ENCODE measurements at regions not wholly inside any gene's neighbourhood (a gene's known extent, or its start where the extent isn't known, plus 50 kb on each side); places are given as distances from the start of the nearest gene placed in this dataset.

GRCh38 chr2:217357886-217358620, 498.2 kb upstream of the TNP1 start:
- CTCF ChIA-PET (ENCODE audit: unreplicated experiment): no interaction called here
- no peak overlapping the region for H3K4me3 ChIP-seq (ENCODE audit: low read depth, low read length, poor library complexity, severe bottlenecking)
- no peaks in the 10 kb centered on the region for H3K79me2 ChIP-seq (ENCODE audit: insufficient read depth, low read depth, low read length)
- TF ChIP-seq EZH2phosphoT487 (IDR thresholded peaks at IDR 0.05; ENCODE audit: borderline replicate concordance, low read depth, low read length): no peak
- TF ChIP-seq CTCF (conservative IDR thresholded peaks at IDR 0.05; ENCODE audit: low read length): no peak
- no peaks in the 10 kb centered on the region for H3K9me2 ChIP-seq (ENCODE audit: insufficient read depth, low read length)
- BruUV-seq (replicated peaks): no TSS peak
- DNase-seq (ENCODE audit: low spot score): no peak
- no peak overlapping the region for H3K27ac ChIP-seq (ENCODE audit: low read depth, low read length, poor library complexity, severe bottlenecking)
- H3K4me1 ChIP-seq (ENCODE audit: insufficient read depth, low read length, poor library complexity, severe bottlenecking): no peaks in the 10 kb centered on the region
- H3K4me2 ChIP-seq (ENCODE audit: low read length): no peak overlapping the region
- no peaks in the 10 kb centered on the region for H3K9me3 ChIP-seq (ENCODE audit: low read length)
- no peaks in the 10 kb centered on the region for H4K20me1 ChIP-seq (ENCODE audit: insufficient read depth, low read length)
- H2AFZ ChIP-seq (ENCODE audit: low read length): no peak overlapping the region
- POLR2A ChIA-PET: interaction anchor here (0.7 kb wide), 1 partner anchor 429 kb away, joined by 3 read pairs; no protein-coding TSS in a partner anchor
- H3K36me3 ChIP-seq (ENCODE audit: insufficient read depth, low read length): no peaks in the 10 kb centered on the region
- intact Hi-C loops (cut with micrococcal nuclease; ENCODE audit: unreplicated experiment): no loop called here

GRCh38 chr2:217356781-217357180, 496.9 kb upstream of the TNP1 start:
- H3K4me2 ChIP-seq (ENCODE audit: low read length): no peak overlapping the region
- POLR2A ChIA-PET: no interaction called here
- H3K9me2 ChIP-seq (ENCODE audit: insufficient read depth, low read length): no peaks in the 10 kb centered on the region
- CTCF ChIA-PET (ENCODE audit: unreplicated experiment): no interaction called here
- H3K27ac ChIP-seq (ENCODE audit: low read depth, low read length, poor library complexity, severe bottlenecking): no peak overlapping the region
- no peak overlapping the region for H2AFZ ChIP-seq (ENCODE audit: low read length)
- H3K79me2 ChIP-seq (ENCODE audit: insufficient read depth, low read depth, low read length): no peaks in the 10 kb centered on the region
- TF ChIP-seq CTCF (conservative IDR thresholded peaks at IDR 0.05; ENCODE audit: low read length) (no peak), EZH2phosphoT487 (IDR thresholded peaks at IDR 0.05; ENCODE audit: borderline replicate concordance, low read depth, low read length) (no peak)
- no peaks in the 10 kb centered on the region for H3K9me3 ChIP-seq (ENCODE audit: low read length)
- no peaks in the 10 kb centered on the region for H4K20me1 ChIP-seq (ENCODE audit: insufficient read depth, low read length)
- H3K4me1 ChIP-seq (ENCODE audit: insufficient read depth, low read length, poor library complexity, severe bottlenecking): no peaks in the 10 kb centered on the region
- intact Hi-C loops (cut with micrococcal nuclease; ENCODE audit: unreplicated experiment): no loop called here
- DNase-seq (ENCODE audit: low spot score): no peak
- H3K4me3 ChIP-seq (ENCODE audit: low read depth, low read length, poor library complexity, severe bottlenecking): no peak overlapping the region
- H3K36me3 ChIP-seq (ENCODE audit: insufficient read depth, low read length): no peaks in the 10 kb centered on the region
- no TSS peak for BruUV-seq (replicated peaks)

- no peak for TF ChIP-seq CTCF (conservative IDR thresholded peaks at IDR 0.05; ENCODE audit: low read length)
These were observed 496.3 kb upstream of the TNP1 start for GRCh38 chr2:217356142-217356541.

More at GRCh38 chr2:217356142-217356541, 496.3 kb upstream of the TNP1 start:
- Histone ChIP-seq H4K20me1 (ENCODE audit: insufficient read depth, low read length) (no peaks in the 10 kb centered on the region), H3K36me3 (ENCODE audit: insufficient read depth, low read length) (no peaks in the 10 kb centered on the region), H3K79me2 (ENCODE audit: insufficient read depth, low read depth, low read length) (no peaks in the 10 kb centered on the region), H3K9me3 (ENCODE audit: low read length) (no peaks in the 10 kb centered on the region), H3K27ac (ENCODE audit: low read depth, low read length, poor library complexity, severe bottlenecking) (no peak overlapping the region), H3K4me3 (ENCODE audit: low read depth, low read length, poor library complexity, severe bottlenecking) (no peak overlapping the region), H3K4me2 (ENCODE audit: low read length) (no peak overlapping the region), H3K4me1 (ENCODE audit: insufficient read depth, low read length, poor library complexity, severe bottlenecking) (no peaks in the 10 kb centered on the region), H2AFZ (ENCODE audit: low read length) (no peak overlapping the region), H3K9me2 (ENCODE audit: insufficient read depth, low read length) (no peaks in the 10 kb centered on the region)
- ChIA-PET CTCF (ENCODE audit: unreplicated experiment) (no interaction called here), POLR2A (no interaction called here)
- BruUV-seq (replicated peaks): no TSS peak
- intact Hi-C loops (cut with micrococcal nuclease; ENCODE audit: unreplicated experiment): no loop called here
- no peak for DNase-seq (ENCODE audit: low spot score)
